ENCODE measurements at regions not wholly inside any gene's neighbourhood (a gene's known extent, or its start where the extent isn't known, plus 50 kb on each side); places are given as distances from the start of the nearest gene placed in this dataset.
A peak's percentile ranks its signal among the peaks of the same experiment; 100 is the strongest.

DNA sequence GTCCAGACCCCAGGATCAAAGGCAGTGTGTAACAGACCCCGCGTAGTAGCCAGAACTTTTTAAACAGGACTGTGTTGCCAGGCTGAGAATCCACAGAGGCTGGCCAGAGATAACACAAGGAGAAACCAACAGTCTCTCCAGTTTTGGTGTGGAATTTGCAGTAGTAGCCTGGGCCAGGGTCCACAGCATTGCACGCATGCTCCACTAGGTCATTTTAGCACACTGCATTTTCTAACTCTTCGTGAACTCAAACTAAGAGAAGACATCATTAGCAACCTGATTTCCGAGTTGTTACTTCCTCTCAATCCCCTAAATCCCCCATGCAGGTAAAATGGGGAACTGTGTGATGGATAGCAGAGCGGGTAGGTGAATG, 119.6 kb downstream of the BOD1 start:
- TF ChIP-seq CTCF (IDR thresholded peaks at IDR 0.05) = no peak
- no peak for TF ChIP-seq POLR2A (IDR thresholded peaks at IDR 0.05)
- no peak for TF ChIP-seq EP300 (IDR thresholded peaks at IDR 0.05)
- H3K36me3 ChIP-seq = no peaks in the 10 kb centered on the region
- H3K4me1 ChIP-seq = peaks cover 0 to 23% (median 0%) of the 10 kb centered on the region in 4 donors
- no peak overlapping the region for H3K4me3 ChIP-seq
- 88 to 95% methylated on average over 6 of the region's 6 CpGs for WGBS, 2 donors
- no peaks in the 10 kb centered on the region for H3K9me3 ChIP-seq
- H3K27me3 ChIP-seq = no peaks in the 10 kb centered on the region
- DNase-seq (ENCODE audit: low spot score in 2 of 2) = no peak
- H3K27ac ChIP-seq = peak overlapping the region in 1 of 4 donors; percentile 58

GRCh38 chr5:173496129-173496882, 120.1 kb downstream of the BOD1 start:
- H3K4me3 ChIP-seq = no peak overlapping the region
- WGBS, 2 donors = 70 to 74% methylated on average over 9 of the region's 9 CpGs
- H3K27ac ChIP-seq = peak overlapping the region in 1 of 4 donors; percentile 58
- peaks cover 0 to 23% (median 0%) of the 10 kb centered on the region in 4 donors for H3K4me1 ChIP-seq
- TF ChIP-seq CTCF (IDR thresholded peaks at IDR 0.05) = no peak
- TF ChIP-seq EP300 (IDR thresholded peaks at IDR 0.05) = no peak
- no peak for TF ChIP-seq POLR2A (IDR thresholded peaks at IDR 0.05)
- no peak for DNase-seq (ENCODE audit: low spot score in 2 of 2)
- no peaks in the 10 kb centered on the region for H3K36me3 ChIP-seq
- H3K9me3 ChIP-seq = no peaks in the 10 kb centered on the region
- H3K27me3 ChIP-seq = no peaks in the 10 kb centered on the region

DNA sequence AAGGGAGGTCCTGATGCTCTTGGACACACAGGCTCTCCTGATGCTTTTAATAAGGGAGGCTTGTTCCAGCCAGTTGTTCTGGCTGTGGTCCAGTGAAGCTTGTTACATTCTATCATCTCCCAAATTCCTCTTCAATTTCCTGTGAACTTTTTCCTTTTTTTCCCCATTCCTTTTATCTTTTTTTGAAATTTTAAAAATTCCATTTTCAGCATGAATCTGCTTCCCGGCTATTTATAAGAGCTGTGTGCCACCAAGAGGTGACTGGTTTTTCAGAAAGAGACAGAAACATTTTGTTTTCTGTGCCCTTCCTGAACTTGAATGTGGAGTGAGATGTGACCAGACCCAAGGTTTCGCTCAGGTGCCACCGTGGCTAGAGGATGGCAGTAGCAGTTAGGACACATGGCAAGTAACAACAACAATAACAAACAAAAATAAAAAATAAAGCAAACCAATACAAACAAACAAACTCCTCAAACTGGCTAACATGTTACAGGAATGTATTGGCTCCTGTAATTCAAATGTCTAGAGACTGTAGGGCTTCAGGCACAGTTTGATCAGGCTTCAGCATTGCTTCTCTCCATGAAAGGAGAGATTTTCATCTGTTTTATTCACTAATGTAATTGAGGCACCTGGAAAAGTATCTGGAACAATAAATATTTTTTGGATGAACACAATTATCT, 121.1 kb downstream of the BOD1 start:
- no peak overlapping the region for H3K4me3 ChIP-seq
- WGBS, 2 donors = 55 to 62% methylated on average over 3 of the region's 3 CpGs
- peak in 1 of 2 donors; percentile 60 for DNase-seq (ENCODE audit: low spot score in 2 of 2)
- TF ChIP-seq CTCF (IDR thresholded peaks at IDR 0.05) (peak in 2 of 5 experiments; percentile 8 to 23), EP300 (IDR thresholded peaks at IDR 0.05) (no peak)
- peaks cover 0 to 23% (median 0%) of the 10 kb centered on the region in 4 donors for H3K4me1 ChIP-seq
- no peaks in the 10 kb centered on the region for H3K36me3 ChIP-seq
- H3K27ac ChIP-seq = peak overlapping the region in 2 of 4 donors; percentile 41 to 58
- H3K27me3 ChIP-seq = no peaks in the 10 kb centered on the region
- H3K9me3 ChIP-seq = no peaks in the 10 kb centered on the region

DNA sequence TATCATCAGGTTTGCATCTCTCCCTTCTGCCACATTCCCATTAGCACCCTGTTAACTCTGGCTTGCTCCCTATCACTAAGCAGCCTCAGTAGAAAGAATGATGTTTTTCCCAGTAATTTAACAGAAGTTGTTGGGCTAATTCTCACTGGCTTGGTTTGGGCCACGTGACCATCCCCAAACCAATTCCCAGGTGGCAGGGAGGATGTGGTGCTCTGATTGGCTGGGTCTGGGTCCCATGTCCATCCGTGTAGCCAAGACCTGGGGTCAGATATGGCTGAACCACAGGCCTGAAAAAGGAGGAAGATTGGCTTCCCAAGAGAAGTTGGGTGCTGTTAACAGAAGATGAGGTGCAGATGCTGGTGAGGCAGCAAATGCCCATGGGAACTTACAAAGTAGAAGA, 122.0 kb downstream of the BOD1 start:
- Histone ChIP-seq H3K4me3 (no peak overlapping the region), H3K27me3 (no peaks in the 10 kb centered on the region), H3K9me3 (no peaks in the 10 kb centered on the region), H3K36me3 (no peaks in the 10 kb centered on the region), H3K27ac (peak overlapping the region in 2 of 4 donors; percentile 18 to 58), H3K4me1 (peaks cover 0 to 22% (median 0%) of the 10 kb centered on the region in 4 donors)
- 50 to 52% methylated on average over 2 of the region's 2 CpGs for WGBS, 2 donors
- DNase-seq (ENCODE audit: low spot score in 2 of 2) = no peak
- TF ChIP-seq CTCF (IDR thresholded peaks at IDR 0.05) (no peak), EP300 (IDR thresholded peaks at IDR 0.05) (no peak), POLR2A (IDR thresholded peaks at IDR 0.05) (no peak)

DNA sequence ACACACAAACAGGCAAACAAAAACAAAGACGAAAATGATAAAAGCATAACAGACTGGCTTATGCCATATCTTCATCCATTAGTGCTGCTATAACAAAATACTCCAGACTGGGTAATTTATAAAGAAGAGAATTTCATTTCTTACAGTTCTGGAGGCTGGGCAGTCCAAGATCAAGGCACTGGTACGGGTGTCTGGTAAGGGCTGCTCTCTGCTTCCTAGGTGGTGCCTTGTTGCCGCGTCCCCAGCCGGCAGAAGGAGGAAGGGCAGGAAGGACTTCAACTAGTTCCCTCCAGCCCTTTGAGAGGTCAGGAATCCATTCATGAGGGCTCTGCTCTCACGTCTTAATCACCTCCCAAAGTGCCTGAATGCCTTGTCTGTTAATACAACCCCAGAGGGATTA, 122.6 kb downstream of the BOD1 start:
- WGBS, 2 donors = 72 to 81% methylated on average over 6 of the region's 6 CpGs
- H3K27ac ChIP-seq = peak overlapping the region in 1 of 4 donors; percentile 54
- no peaks in the 10 kb centered on the region for H3K9me3 ChIP-seq
- H3K27me3 ChIP-seq = no peaks in the 10 kb centered on the region
- peaks cover 0 to 16% (median 0%) of the 10 kb centered on the region in 4 donors for H3K4me1 ChIP-seq
- H3K4me3 ChIP-seq = no peak overlapping the region
- H3K36me3 ChIP-seq = no peaks in the 10 kb centered on the region
- DNase-seq (ENCODE audit: low spot score in 2 of 2) = no peak
- TF ChIP-seq POLR2A (IDR thresholded peaks at IDR 0.05) (no peak), EP300 (IDR thresholded peaks at IDR 0.05) (no peak), CTCF (IDR thresholded peaks at IDR 0.05) (no peak)
